ENCODE measurements at regions not wholly inside any gene's neighbourhood (a gene's known extent, or its start where the extent isn't known, plus 50 kb on each side); places are given as distances from the start of the nearest gene placed in this dataset.

DNA sequence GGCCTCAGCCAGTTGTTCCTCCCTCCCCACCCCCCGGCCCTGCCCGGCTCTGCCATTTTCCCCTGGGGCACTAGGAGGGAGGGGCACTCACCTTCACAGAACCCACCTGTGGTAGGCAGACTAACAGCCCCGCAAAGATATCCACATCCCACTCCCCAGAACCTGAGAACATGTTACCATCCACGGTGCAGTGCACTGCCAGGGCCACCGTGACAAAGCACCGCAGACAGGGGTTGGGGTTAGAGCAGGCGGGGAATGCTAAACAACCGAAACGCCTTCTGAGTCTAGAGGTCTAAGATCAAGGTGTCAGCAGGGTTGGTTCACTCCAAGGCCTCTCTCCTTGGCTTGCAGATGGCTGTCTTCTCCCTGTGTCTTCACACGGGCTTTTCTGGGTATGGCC, 57.4 kb upstream of the NCOR2 start:
- TF ChIP-seq, protein P1, sequence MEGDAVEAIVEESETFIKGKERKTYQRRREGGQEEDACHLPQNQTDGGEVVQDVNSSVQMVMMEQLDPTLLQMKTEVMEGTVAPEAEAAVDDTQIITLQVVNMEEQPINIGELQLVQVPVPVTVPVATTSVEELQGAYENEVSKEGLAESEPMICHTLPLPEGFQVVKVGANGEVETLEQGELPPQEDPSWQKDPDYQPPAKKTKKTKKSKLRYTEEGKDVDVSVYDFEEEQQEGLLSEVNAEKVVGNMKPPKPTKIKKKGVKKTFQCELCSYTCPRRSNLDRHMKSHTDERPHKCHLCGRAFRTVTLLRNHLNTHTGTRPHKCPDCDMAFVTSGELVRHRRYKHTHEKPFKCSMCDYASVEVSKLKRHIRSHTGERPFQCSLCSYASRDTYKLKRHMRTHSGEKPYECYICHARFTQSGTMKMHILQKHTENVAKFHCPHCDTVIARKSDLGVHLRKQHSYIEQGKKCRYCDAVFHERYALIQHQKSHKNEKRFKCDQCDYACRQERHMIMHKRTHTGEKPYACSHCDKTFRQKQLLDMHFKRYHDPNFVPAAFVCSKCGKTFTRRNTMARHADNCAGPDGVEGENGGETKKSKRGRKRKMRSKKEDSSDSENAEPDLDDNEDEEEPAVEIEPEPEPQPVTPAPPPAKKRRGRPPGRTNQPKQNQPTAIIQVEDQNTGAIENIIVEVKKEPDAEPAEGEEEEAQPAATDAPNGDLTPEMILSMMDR (IDR thresholded peaks at IDR 0.05; ENCODE audit: borderline replicate concordance, control extremely low read depth, extremely low read depth, insufficient read depth, missing control alignments) = no peak
- DNase-seq (ENCODE audit: low spot score) = no peak
- in situ Hi-C loops (cut with MboI; ENCODE audit: low sequenced_read_pairs, unreplicated experiment) = no loop called here

DNA sequence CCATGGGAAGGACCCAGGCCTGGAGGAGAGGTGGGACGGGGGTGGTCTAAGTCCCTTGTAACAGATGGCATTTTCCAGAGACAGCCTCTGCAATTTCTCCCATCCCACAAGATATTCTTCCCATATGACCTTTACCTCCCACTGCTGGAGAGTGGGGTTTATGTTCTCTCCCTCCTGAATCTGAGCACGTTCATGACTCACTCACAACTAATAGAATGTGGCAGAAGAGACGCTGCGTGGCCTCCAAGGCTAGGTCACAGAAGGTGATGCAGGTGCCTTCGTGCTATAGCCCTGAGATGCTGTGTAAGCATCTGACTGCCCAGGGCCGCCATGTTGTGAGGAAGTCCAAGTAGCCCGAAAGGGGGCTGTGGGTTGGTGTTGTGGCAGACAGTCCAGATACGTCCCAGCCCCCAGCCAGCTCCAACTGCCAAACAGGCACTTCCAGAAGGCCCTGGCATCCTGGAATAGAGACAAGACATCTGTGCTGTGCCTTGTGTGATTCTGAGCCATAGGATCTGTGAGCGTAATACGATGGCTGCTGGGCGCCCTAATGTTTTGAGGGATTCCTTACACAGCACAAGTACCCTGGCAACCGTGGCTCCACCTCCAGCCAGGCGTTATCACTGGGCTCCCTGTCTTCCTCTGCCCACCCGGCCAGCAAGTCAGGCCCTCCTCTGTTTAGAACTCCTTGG, 56.1 kb upstream of the NCOR2 start:
- DNase-seq (ENCODE audit: low spot score) = no peak
- in situ Hi-C loops (cut with MboI; ENCODE audit: low sequenced_read_pairs, unreplicated experiment) = no loop called here
- TF ChIP-seq, protein P1 (IDR thresholded peaks at IDR 0.05; ENCODE audit: borderline replicate concordance, control extremely low read depth, extremely low read depth, insufficient read depth, missing control alignments) = no peak

DNA sequence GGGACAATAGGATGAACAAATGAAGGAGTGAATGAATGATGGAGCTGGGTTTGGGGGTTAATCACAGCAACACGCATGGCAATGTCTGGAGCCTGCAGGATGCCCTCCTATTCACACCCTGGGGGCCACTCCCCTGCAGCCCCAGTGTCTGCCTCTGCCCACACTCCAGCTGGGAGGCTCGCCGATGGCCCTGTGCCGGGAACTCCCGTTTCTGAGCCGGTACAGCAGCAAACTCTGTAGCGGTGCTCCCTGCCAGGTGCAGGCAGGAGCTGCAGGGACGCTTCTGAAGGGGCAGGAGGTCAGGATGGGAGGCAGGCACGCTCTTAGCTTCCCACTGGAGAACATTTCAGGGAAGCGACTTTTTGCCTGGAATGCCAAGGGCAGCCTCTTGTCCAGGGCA, 55.4 kb upstream of the NCOR2 start:
- in situ Hi-C loops (cut with MboI; ENCODE audit: low sequenced_read_pairs, unreplicated experiment) = no loop called here
- no peak for DNase-seq (ENCODE audit: low spot score)
- TF ChIP-seq, protein P1 (IDR thresholded peaks at IDR 0.05; ENCODE audit: borderline replicate concordance, control extremely low read depth, extremely low read depth, insufficient read depth, missing control alignments) = no peak

DNA sequence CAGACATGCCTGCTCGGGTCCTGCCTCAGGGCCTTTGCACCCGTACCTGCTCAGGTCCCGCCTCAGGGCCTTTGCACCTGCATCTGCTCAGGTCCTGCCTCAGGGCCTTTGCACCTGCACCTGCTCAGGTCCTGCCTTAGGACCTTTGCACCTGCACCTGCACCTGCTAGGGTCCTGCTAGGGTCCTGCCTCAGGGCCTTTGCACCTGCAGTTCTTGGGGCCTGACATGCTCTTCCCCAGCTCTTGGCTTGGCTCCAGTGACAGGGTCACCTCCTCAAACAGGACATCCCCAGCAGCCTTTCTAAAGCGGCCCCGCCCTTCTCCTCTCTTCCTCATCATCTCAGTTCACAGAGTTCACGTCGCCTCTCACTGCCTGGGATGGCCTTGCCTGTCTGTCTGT, 54.9 kb upstream of the NCOR2 start:
- TF ChIP-seq, protein P1 (IDR thresholded peaks at IDR 0.05; ENCODE audit: borderline replicate concordance, control extremely low read depth, extremely low read depth, insufficient read depth, missing control alignments) = no peak
- DNase-seq (ENCODE audit: low spot score) = no peak
- in situ Hi-C loops (cut with MboI; ENCODE audit: low sequenced_read_pairs, unreplicated experiment) = no loop called here

DNA sequence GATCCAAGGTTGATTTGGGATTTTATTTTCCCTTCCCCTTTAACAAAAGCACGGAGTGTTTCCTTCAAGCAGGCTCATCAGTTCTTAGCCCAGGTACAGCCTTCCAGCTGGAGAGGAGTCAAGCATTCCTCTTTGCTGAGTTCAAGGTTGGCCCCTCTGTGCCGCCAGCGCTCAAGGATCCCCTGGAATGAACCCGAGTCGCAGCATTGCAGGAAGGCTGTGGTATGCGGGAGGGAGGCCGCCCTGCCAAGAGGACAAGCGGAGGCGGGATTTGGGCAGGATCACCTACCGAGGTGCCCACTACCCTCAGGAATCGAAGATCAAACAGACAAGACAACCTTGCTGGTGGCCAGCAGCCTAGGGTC, 53.9 kb upstream of the NCOR2 start:
- TF ChIP-seq, protein P1 (IDR thresholded peaks at IDR 0.05; ENCODE audit: borderline replicate concordance, control extremely low read depth, extremely low read depth, insufficient read depth, missing control alignments) = no peak
- DNase-seq (ENCODE audit: low spot score) = no peak
- in situ Hi-C loops (cut with MboI; ENCODE audit: low sequenced_read_pairs, unreplicated experiment) = no loop called here

DNA sequence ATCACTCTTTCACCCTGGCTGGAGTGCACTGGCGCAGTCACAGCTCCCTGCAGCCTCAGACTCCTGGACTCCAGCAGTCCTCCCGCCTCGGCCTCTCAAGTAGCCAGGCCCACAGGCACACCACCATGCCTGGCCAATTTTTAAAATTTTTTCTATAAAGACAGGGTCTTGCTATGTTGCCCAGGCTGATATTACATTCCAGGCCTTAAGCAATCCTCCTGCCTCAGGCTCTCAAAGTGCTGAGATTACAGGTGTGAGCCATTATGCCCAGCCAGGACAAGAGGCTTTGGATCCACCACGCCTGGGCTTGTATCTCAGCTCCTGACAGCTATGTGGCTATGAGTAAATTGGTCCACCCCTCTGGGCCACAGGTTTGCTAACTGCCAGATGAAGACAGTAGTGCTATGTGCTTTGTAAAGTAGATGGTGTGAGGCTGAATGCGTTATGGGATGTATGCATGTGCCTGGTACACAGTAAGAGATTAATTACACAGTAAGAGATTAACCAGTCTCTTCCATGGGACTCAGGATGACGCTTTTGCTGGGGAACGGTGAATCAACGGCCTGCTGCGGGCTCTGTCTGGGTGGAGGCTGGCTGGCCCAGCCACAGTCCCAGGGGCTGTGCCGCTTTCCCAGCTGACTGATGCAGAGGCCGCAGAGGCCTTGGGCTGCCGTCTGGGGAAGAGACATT, 53.3 kb upstream of the NCOR2 start:
- DNase-seq (ENCODE audit: low spot score) = no peak
- TF ChIP-seq, protein P1 (IDR thresholded peaks at IDR 0.05; ENCODE audit: borderline replicate concordance, control extremely low read depth, extremely low read depth, insufficient read depth, missing control alignments) = no peak
- in situ Hi-C loops (cut with MboI; ENCODE audit: low sequenced_read_pairs, unreplicated experiment) = no loop called here
